ENCODE measurements at regions not wholly inside any gene's neighbourhood (a gene's known extent, or its start where the extent isn't known, plus 50 kb on each side); places are given as distances from the start of the nearest gene placed in this dataset.

- Mint-ChIP-seq H3K4me3 (ENCODE audit: low read depth) (no peak overlapping the region), H3K4me1 (ENCODE audit: low read depth) (peaks cover 4% of the 10 kb centered on the region), H3K27me3 (peaks cover 18% of the 10 kb centered on the region), H3K9me3 (ENCODE audit: low read depth) (no peaks in the 10 kb centered on the region), H3K27ac (no peak overlapping the region), H3K36me3 (ENCODE audit: insufficient read depth) (no peaks in the 10 kb centered on the region)
- TF ChIP-seq, protein P1, sequence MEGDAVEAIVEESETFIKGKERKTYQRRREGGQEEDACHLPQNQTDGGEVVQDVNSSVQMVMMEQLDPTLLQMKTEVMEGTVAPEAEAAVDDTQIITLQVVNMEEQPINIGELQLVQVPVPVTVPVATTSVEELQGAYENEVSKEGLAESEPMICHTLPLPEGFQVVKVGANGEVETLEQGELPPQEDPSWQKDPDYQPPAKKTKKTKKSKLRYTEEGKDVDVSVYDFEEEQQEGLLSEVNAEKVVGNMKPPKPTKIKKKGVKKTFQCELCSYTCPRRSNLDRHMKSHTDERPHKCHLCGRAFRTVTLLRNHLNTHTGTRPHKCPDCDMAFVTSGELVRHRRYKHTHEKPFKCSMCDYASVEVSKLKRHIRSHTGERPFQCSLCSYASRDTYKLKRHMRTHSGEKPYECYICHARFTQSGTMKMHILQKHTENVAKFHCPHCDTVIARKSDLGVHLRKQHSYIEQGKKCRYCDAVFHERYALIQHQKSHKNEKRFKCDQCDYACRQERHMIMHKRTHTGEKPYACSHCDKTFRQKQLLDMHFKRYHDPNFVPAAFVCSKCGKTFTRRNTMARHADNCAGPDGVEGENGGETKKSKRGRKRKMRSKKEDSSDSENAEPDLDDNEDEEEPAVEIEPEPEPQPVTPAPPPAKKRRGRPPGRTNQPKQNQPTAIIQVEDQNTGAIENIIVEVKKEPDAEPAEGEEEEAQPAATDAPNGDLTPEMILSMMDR (IDR thresholded peaks at IDR 0.05; ENCODE audit: unreplicated experiment), result no peak
- DNase-seq (ENCODE audit: low spot score, unreplicated experiment), result no peak
Measured at GRCh38 chr10:47140761-47141348, 159.1 kb upstream of the GDF10 start.

DNA sequence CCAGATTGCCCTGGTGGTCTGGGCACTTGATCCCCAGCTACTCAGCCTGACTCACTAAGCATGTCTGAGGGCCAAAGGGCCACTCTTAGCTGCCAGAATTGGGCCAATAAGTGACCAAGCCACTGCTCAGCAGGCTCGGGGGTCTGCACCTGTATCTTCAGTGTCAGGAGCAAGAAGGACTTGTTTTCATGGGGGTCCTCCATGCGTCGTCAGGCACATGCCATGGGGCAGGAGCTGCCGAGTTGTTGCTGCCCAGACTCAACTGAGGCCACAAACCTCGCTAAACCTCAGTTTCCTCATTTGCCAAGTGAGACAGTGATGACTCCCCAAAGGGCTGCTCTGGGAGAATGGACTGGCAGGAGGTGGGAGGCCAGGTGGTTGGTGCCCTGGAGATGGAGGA is 158.6 kb upstream of the GDF10 start:
- Mint-ChIP-seq H3K36me3 (ENCODE audit: insufficient read depth) (no peaks in the 10 kb centered on the region), H3K27ac (no peak overlapping the region), H3K4me1 (ENCODE audit: low read depth) (peaks cover 4% of the 10 kb centered on the region), H3K9me3 (ENCODE audit: low read depth) (no peaks in the 10 kb centered on the region), H3K4me3 (ENCODE audit: low read depth) (no peak overlapping the region), H3K27me3 (peaks cover 15% of the 10 kb centered on the region)
- TF ChIP-seq, protein P1 (IDR thresholded peaks at IDR 0.05; ENCODE audit: unreplicated experiment), result no peak
- no peak for DNase-seq (ENCODE audit: low spot score, unreplicated experiment)

- no peaks in the 10 kb centered on the region for H3K36me3 Mint-ChIP-seq (ENCODE audit: insufficient read depth)
- no peaks in the 10 kb centered on the region for H3K4me1 Mint-ChIP-seq (ENCODE audit: low read depth)
- no peaks in the 10 kb centered on the region for H3K9me3 Mint-ChIP-seq (ENCODE audit: low read depth)
- no peak for DNase-seq (ENCODE audit: low spot score, unreplicated experiment)
- no peak overlapping the region for H3K4me3 Mint-ChIP-seq (ENCODE audit: low read depth)
- H3K27me3 Mint-ChIP-seq, result peaks cover 16% of the 10 kb centered on the region
- TF ChIP-seq, protein P1 (IDR thresholded peaks at IDR 0.05; ENCODE audit: unreplicated experiment), result no peak
- no peak overlapping the region for H3K27ac Mint-ChIP-seq
Measured at GRCh38 chr10:47143072-47143471, 156.9 kb upstream of the GDF10 start.

GRCh38 chr10:47143473-47143872 is 156.5 kb upstream of the GDF10 start:
- Mint-ChIP-seq H3K27me3 (peaks cover 16% of the 10 kb centered on the region), H3K36me3 (ENCODE audit: insufficient read depth) (no peaks in the 10 kb centered on the region), H3K4me3 (ENCODE audit: low read depth) (no peak overlapping the region), H3K4me1 (ENCODE audit: low read depth) (no peaks in the 10 kb centered on the region), H3K9me3 (ENCODE audit: low read depth) (no peaks in the 10 kb centered on the region), H3K27ac (no peak overlapping the region)
- TF ChIP-seq, protein P1 (IDR thresholded peaks at IDR 0.05; ENCODE audit: unreplicated experiment), result no peak
- DNase-seq (ENCODE audit: low spot score, unreplicated experiment), result no peak

- Mint-ChIP-seq H3K9me3 (ENCODE audit: low read depth) (no peaks in the 10 kb centered on the region), H3K27me3 (peaks cover 16% of the 10 kb centered on the region), H3K36me3 (ENCODE audit: insufficient read depth) (no peaks in the 10 kb centered on the region), H3K4me3 (ENCODE audit: low read depth) (no peak overlapping the region), H3K27ac (no peak overlapping the region), H3K4me1 (ENCODE audit: low read depth) (no peaks in the 10 kb centered on the region)
- TF ChIP-seq, protein P1 (IDR thresholded peaks at IDR 0.05; ENCODE audit: unreplicated experiment), result no peak
- DNase-seq (ENCODE audit: low spot score, unreplicated experiment), result no peak
Measured at GRCh38 chr10:47144525-47144924, 155.5 kb upstream of the GDF10 start.

Measured in progenitor cell of endocrine pancreas (in vitro differentiated cells).